ENCODE measurements at regions not wholly inside any gene's neighbourhood (a gene's known extent, or its start where the extent isn't known, plus 50 kb on each side); places are given as distances from the start of the nearest gene placed in this dataset.

DNA sequence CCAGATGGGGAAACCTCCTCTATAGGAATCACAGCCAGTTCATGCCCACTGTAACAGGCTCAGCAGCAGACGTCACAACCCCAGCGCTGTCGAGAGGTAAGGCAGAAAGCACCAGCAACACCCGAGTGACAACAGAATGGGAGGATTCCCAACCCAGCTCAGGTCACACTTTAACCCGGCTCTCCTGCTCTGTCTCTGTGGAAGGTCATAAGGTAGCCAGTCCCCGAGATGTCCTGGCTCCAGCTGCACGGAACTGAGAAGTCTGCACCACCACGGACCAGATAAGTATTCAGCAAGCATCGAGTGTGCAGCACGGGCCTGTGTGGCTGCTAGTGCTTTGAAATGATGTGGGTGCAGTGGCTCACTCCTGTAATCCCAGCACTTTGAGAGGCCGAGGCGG lies 236.7 kb upstream of the TCERG1L start:
- no peaks in the 10 kb centered on the region for H3K9me3 ChIP-seq
- TF ChIP-seq POLR2A (IDR thresholded peaks at IDR 0.05; ENCODE audit: low read depth) (no peak), EP300 (IDR thresholded peaks at IDR 0.05) (no peak), POLR2AphosphoS5 (IDR thresholded peaks at IDR 0.05) (no peak)
- TF ChIP-seq, protein P1, sequence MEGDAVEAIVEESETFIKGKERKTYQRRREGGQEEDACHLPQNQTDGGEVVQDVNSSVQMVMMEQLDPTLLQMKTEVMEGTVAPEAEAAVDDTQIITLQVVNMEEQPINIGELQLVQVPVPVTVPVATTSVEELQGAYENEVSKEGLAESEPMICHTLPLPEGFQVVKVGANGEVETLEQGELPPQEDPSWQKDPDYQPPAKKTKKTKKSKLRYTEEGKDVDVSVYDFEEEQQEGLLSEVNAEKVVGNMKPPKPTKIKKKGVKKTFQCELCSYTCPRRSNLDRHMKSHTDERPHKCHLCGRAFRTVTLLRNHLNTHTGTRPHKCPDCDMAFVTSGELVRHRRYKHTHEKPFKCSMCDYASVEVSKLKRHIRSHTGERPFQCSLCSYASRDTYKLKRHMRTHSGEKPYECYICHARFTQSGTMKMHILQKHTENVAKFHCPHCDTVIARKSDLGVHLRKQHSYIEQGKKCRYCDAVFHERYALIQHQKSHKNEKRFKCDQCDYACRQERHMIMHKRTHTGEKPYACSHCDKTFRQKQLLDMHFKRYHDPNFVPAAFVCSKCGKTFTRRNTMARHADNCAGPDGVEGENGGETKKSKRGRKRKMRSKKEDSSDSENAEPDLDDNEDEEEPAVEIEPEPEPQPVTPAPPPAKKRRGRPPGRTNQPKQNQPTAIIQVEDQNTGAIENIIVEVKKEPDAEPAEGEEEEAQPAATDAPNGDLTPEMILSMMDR (IDR thresholded peaks at IDR 0.05): no peak
- intact Hi-C loops (cut with DNase I): no loop called here
- H3K36me3 ChIP-seq: no peaks in the 10 kb centered on the region
- no peak overlapping the region for H3K27ac ChIP-seq (replicated peaks in 1 of 4)
- no peak overlapping the region for H3K4me3 ChIP-seq
- peaks cover 0 to 48% (median 0%) of the 10 kb centered on the region in 4 donors for H3K27me3 ChIP-seq
- no peak for DNase-seq (ENCODE audit: extremely low spot score)
- H3K4me1 ChIP-seq: no peaks in the 10 kb centered on the region
- WGBS: 75% methylated on average over 7 of the region's 12 CpGs

DNA sequence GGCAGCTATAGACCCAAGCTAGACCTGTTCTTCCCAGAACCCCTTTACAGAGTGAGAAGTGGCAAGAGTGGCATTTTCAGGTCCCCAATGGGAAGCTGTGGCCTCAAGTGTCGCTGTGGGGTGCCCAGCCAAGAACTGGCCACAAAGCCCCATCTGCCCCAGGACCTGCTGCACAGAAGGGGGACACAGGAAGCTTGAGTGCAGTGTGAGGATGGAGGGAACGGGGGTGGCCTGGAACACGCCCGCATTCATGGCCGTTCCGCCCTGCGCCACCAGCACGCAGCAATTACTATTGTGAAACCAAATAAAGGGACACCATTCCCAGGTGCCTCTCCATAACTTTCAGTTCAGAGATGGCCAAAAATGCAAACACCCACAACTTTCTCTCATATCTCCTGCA lies 237.6 kb upstream of the TCERG1L start:
- no peak for TF ChIP-seq POLR2AphosphoS5 (IDR thresholded peaks at IDR 0.05)
- WGBS: 95% methylated on average over 7 of the region's 8 CpGs
- Histone ChIP-seq H3K36me3 (no peaks in the 10 kb centered on the region), H3K27me3 (peaks cover 0 to 48% (median 0%) of the 10 kb centered on the region in 4 donors), H3K27ac (replicated peaks in 1 of 4) (no peak overlapping the region), H3K9me3 (no peaks in the 10 kb centered on the region), H3K4me1 (no peaks in the 10 kb centered on the region), H3K4me3 (no peak overlapping the region)
- intact Hi-C loops (cut with DNase I): no loop called here
- DNase-seq (ENCODE audit: extremely low spot score): no peak

DNA sequence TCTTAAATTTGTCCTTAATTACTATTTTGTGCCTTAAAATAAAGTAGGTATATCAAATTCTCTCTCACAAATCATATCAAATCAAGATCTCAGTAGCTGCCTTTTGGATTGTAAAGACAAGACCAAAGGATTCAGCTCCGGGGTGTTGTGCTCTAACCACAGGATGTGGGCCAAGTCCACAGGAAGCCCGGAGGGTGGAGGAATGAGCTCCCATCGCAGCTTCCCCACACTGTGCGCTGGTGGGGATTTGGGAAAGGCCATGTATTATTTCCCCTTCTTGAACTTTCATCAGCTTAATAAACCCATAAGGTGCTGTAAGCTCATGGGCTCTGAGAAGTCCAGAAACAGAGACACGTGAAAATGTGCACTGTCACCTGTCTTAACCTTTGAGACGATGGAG lies 241.6 kb upstream of the TCERG1L start:
- no peaks in the 10 kb centered on the region for H3K4me1 ChIP-seq
- no peak overlapping the region for H3K4me3 ChIP-seq
- DNase-seq (ENCODE audit: extremely low spot score): no peak
- H3K27me3 ChIP-seq: peaks cover 0 to 34% (median 0%) of the 10 kb centered on the region in 4 donors
- H3K9me3 ChIP-seq: no peaks in the 10 kb centered on the region
- intact Hi-C loops (cut with DNase I): no loop called here
- no peak for TF ChIP-seq POLR2AphosphoS5 (IDR thresholded peaks at IDR 0.05)
- no peak for TF ChIP-seq EP300 (IDR thresholded peaks at IDR 0.05)
- TF ChIP-seq POLR2A (IDR thresholded peaks at IDR 0.05; ENCODE audit: low read depth): no peak
- TF ChIP-seq, protein P1 (IDR thresholded peaks at IDR 0.05): no peak
- no peaks in the 10 kb centered on the region for H3K36me3 ChIP-seq
- H3K27ac ChIP-seq (replicated peaks in 1 of 4): no peak overlapping the region
- 64% methylated on average over 6 of the region's 6 CpGs for WGBS

DNA sequence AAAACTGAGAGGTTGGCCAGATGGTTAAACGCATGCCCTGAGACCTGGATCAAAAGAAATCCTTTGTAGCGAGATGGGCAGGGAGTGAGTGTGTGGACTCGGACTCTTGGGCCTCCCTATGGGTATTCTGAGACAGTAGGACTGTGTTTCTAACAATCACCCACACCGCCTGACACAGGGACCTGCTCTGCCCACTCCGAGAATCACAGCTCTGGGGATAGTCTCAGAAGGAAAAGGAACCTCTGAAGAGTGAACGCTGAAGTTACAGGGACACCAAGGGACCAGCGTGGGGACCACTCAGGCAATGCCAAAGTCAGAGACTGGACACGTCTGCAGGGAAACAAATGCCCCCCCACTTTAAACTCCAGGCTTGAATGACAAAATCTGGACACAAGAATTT lies 242.1 kb upstream of the TCERG1L start:
- H3K4me1 ChIP-seq: no peaks in the 10 kb centered on the region
- H3K9me3 ChIP-seq: no peaks in the 10 kb centered on the region
- WGBS: 81% methylated on average over 8 of the region's 8 CpGs

DNA sequence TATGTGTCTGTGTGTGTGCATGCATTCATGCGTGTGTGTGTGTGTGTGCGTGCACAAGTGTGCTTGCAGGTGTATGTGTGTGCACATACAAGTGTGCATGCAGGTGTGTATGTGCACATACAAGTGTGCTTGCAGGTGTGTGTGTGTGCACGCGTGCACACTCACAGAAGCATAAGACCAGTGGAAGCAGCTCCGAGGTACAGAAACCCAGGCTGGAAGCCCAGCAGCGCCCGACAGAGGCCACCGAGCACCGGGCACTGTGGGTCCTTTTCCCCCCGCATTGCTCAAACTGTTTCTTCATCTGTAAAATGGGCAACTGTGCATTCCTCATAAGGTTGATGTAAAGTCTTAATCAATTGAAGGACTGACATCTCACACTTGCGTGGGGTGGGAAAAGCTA lies 243.3 kb upstream of the TCERG1L start:
- H3K4me3 ChIP-seq: no peak overlapping the region
- no peaks in the 10 kb centered on the region for H3K9me3 ChIP-seq
- peaks cover 0 to 48% (median 2%) of the 10 kb centered on the region in 4 donors for H3K27me3 ChIP-seq
- intact Hi-C loops (cut with DNase I): no loop called here
- H3K36me3 ChIP-seq: no peaks in the 10 kb centered on the region
- 82% methylated on average over 11 of the region's 11 CpGs for WGBS
- H3K27ac ChIP-seq (replicated peaks in 1 of 4): no peak overlapping the region
- no peaks in the 10 kb centered on the region for H3K4me1 ChIP-seq
- no peak for DNase-seq (ENCODE audit: extremely low spot score)
- no peak for TF ChIP-seq EP300 (IDR thresholded peaks at IDR 0.05)
- no peak for TF ChIP-seq POLR2AphosphoS5 (IDR thresholded peaks at IDR 0.05)
- TF ChIP-seq POLR2A (IDR thresholded peaks at IDR 0.05; ENCODE audit: low read depth): no peak
- TF ChIP-seq, protein P1 (IDR thresholded peaks at IDR 0.05): no peak

More for the DNA sequence above, 242.1 kb upstream of the TCERG1L start:
- H3K36me3 ChIP-seq: no peaks in the 10 kb centered on the region
- TF ChIP-seq, protein P1 (IDR thresholded peaks at IDR 0.05): no peak
- no peak for TF ChIP-seq POLR2A (IDR thresholded peaks at IDR 0.05; ENCODE audit: low read depth)
- no peak for TF ChIP-seq POLR2AphosphoS5 (IDR thresholded peaks at IDR 0.05)
- TF ChIP-seq EP300 (IDR thresholded peaks at IDR 0.05): no peak
- intact Hi-C loops (cut with DNase I): no loop called here
- no peak for DNase-seq (ENCODE audit: extremely low spot score)
- no peak overlapping the region for H3K27ac ChIP-seq (replicated peaks in 1 of 4)
- H3K4me3 ChIP-seq: no peak overlapping the region
- peaks cover 0 to 37% (median 0%) of the 10 kb centered on the region in 4 donors for H3K27me3 ChIP-seq
